ENCODE measurements at regions not wholly inside any gene's neighbourhood (a gene's known extent, or its start where the extent isn't known, plus 50 kb on each side); places are given as distances from the start of the nearest gene placed in this dataset.
"Not testable (repeated sequence)": the region's sequence is repeated elsewhere in the genome, so short reads cannot be mapped to it uniquely, and the experiment has no call there.

DNA sequence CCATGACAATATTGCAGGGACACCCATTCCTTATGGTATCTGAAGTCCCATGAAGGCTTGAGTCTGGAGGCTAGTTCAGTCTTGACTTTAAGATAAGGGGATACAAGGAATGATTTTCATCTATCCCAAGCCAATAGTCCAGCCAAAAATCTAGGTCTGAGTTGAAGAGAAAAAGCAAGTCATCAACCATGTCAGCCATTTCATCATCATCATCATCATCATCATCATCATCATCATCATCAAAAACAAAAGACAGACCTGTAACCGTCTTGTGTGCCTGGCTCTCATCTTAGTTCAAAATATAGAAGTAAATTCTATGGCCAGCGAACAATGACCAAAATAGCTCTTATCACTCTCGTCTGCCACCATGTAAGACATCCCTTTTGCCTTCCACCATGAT, 59.5 kb upstream of the FAM90A26 start:
- H3K4me1 ChIP-seq (ENCODE audit: control insufficient read depth in 2 of 2, insufficient read depth in 2 of 2, low read length in 2 of 2); H3K36me3 ChIP-seq (replicated peaks in 1 of 2; ENCODE audit: control extremely low read depth in 1 of 2, control insufficient read depth in 1 of 2, extremely low read depth in 1 of 2, insufficient read depth in 2 of 2, low read length in 1 of 2); H2AFZ ChIP-seq (ENCODE audit: insufficient read depth, low read depth, low read length, poor library complexity, severe bottlenecking); intact Hi-C loops (cut with micrococcal nuclease); H3K27ac Mint-ChIP-seq; H4K20me1 ChIP-seq (ENCODE audit: control insufficient read depth, insufficient read depth, low read length, poor library complexity, severe bottlenecking); H3K27ac ChIP-seq (ENCODE audit: low read length in 2 of 2); DNase-seq; POLR2A ChIA-PET; H3K4me3 ChIP-seq (ENCODE audit: control extremely low read depth in 1 of 5, extremely low read depth in 1 of 5, insufficient read depth in 1 of 5, low read depth in 2 of 5, low read length in 4 of 5); ATAC-seq (ENCODE audit: low read depth); H3K4me3 Mint-ChIP-seq; H3K9me3 Mint-ChIP-seq (ENCODE audit: insufficient read depth); CTCF ChIA-PET; H3K9me3 ChIP-seq (ENCODE audit: control extremely low read depth in 1 of 3, control insufficient read depth in 2 of 3, insufficient read depth in 1 of 3, low read length in 2 of 3); H3K9ac ChIP-seq (ENCODE audit: low read length); H3K27me3 Mint-ChIP-seq; H3K79me2 ChIP-seq (ENCODE audit: control insufficient read depth, insufficient read depth, low read length); H3K4me2 ChIP-seq (replicated peaks; ENCODE audit: low read depth, low read length, poor library complexity, severe bottlenecking); H3K27me3 ChIP-seq (replicated peaks in 1 of 4; ENCODE audit: control extremely low read depth in 1 of 4, control insufficient read depth in 3 of 4, insufficient read depth in 4 of 4, low read length in 3 of 4); H3K4me1 Mint-ChIP-seq: not testable (repeated sequence)
- WGBS (ENCODE audit: insufficient coverage): no CpG with 5 or more reads among the region's 3 CpGs

- H2AFZ ChIP-seq (ENCODE audit: insufficient read depth, low read depth, low read length, poor library complexity, severe bottlenecking); H3K9ac ChIP-seq (ENCODE audit: low read length); H3K27me3 ChIP-seq (replicated peaks in 1 of 4; ENCODE audit: control extremely low read depth in 1 of 4, control insufficient read depth in 3 of 4, insufficient read depth in 4 of 4, low read length in 3 of 4); H4K20me1 ChIP-seq (ENCODE audit: control insufficient read depth, insufficient read depth, low read length, poor library complexity, severe bottlenecking); H3K4me3 ChIP-seq (ENCODE audit: control extremely low read depth in 1 of 5, extremely low read depth in 1 of 5, insufficient read depth in 1 of 5, low read depth in 2 of 5, low read length in 4 of 5); DNase-seq; POLR2A ChIA-PET; H3K4me1 Mint-ChIP-seq; H3K9me3 Mint-ChIP-seq (ENCODE audit: insufficient read depth); H3K79me2 ChIP-seq (ENCODE audit: control insufficient read depth, insufficient read depth, low read length); CTCF ChIA-PET; intact Hi-C loops (cut with micrococcal nuclease); H3K4me3 Mint-ChIP-seq; H3K9me3 ChIP-seq (ENCODE audit: control extremely low read depth in 1 of 3, control insufficient read depth in 2 of 3, insufficient read depth in 1 of 3, low read length in 2 of 3); H3K4me1 ChIP-seq (ENCODE audit: control insufficient read depth in 2 of 2, insufficient read depth in 2 of 2, low read length in 2 of 2); H3K27ac ChIP-seq (ENCODE audit: low read length in 2 of 2); ATAC-seq (ENCODE audit: low read depth); H3K4me2 ChIP-seq (replicated peaks; ENCODE audit: low read depth, low read length, poor library complexity, severe bottlenecking); H3K36me3 ChIP-seq (replicated peaks in 1 of 2; ENCODE audit: control extremely low read depth in 1 of 2, control insufficient read depth in 1 of 2, extremely low read depth in 1 of 2, insufficient read depth in 2 of 2, low read length in 1 of 2); H3K27ac Mint-ChIP-seq; H3K27me3 Mint-ChIP-seq: not testable (repeated sequence)
- WGBS (ENCODE audit: insufficient coverage): no CpG with 5 or more reads among the region's 6 CpGs
- TF ChIP-seq, protein P1, sequence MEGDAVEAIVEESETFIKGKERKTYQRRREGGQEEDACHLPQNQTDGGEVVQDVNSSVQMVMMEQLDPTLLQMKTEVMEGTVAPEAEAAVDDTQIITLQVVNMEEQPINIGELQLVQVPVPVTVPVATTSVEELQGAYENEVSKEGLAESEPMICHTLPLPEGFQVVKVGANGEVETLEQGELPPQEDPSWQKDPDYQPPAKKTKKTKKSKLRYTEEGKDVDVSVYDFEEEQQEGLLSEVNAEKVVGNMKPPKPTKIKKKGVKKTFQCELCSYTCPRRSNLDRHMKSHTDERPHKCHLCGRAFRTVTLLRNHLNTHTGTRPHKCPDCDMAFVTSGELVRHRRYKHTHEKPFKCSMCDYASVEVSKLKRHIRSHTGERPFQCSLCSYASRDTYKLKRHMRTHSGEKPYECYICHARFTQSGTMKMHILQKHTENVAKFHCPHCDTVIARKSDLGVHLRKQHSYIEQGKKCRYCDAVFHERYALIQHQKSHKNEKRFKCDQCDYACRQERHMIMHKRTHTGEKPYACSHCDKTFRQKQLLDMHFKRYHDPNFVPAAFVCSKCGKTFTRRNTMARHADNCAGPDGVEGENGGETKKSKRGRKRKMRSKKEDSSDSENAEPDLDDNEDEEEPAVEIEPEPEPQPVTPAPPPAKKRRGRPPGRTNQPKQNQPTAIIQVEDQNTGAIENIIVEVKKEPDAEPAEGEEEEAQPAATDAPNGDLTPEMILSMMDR (IDR thresholded peaks at IDR 0.05): peak; percentile 17
Observed at GRCh38 chr4:9103148-9103524, 67.1 kb upstream of the FAM90A26 start.

DNA sequence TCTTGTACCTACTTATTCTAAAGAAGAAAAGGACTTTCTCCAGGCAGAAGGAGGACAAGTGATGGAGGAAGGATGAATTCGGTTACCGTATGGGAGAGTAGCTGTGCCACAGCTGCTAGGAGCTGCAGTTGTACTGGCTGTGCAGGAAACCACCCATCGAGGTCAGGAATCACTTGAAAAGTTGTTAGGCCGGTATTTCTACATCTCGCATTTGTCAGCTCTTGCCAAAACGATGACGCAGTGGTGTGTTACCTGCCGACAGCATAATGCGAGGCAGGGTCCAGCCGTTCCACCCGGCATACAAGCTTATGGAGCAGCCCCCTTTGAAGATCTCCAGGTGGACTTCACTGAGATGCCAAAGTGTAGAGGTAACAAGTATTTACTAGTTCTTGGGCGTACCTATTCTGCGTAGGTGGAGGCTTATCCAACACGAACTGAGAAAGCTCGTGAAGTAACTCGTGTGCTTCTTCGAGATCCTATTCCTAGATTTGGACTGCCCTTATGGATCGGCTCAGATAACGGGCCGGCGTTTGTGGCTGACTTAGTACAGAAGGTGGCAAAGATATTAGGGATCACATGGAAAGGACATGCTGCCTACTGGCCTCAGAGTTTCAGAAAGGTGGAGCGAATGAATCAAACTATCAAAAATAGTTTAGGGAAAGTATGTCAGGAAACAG, 67.6 kb upstream of the FAM90A26 start:
- H3K4me3 ChIP-seq (ENCODE audit: control extremely low read depth in 1 of 5, extremely low read depth in 1 of 5, insufficient read depth in 1 of 5, low read depth in 2 of 5, low read length in 4 of 5); H3K4me2 ChIP-seq (replicated peaks; ENCODE audit: low read depth, low read length, poor library complexity, severe bottlenecking); ATAC-seq (ENCODE audit: low read depth); H3K27ac Mint-ChIP-seq; H3K27ac ChIP-seq (ENCODE audit: low read length in 2 of 2); H3K27me3 Mint-ChIP-seq; H2AFZ ChIP-seq (ENCODE audit: insufficient read depth, low read depth, low read length, poor library complexity, severe bottlenecking); H3K4me3 Mint-ChIP-seq; H3K9ac ChIP-seq (ENCODE audit: low read length); CTCF ChIA-PET; H3K9me3 ChIP-seq (ENCODE audit: control extremely low read depth in 1 of 3, control insufficient read depth in 2 of 3, insufficient read depth in 1 of 3, low read length in 2 of 3); H3K9me3 Mint-ChIP-seq (ENCODE audit: insufficient read depth); H3K27me3 ChIP-seq (replicated peaks in 1 of 4; ENCODE audit: control extremely low read depth in 1 of 4, control insufficient read depth in 3 of 4, insufficient read depth in 4 of 4, low read length in 3 of 4); H3K4me1 ChIP-seq (ENCODE audit: control insufficient read depth in 2 of 2, insufficient read depth in 2 of 2, low read length in 2 of 2); H3K36me3 ChIP-seq (replicated peaks in 1 of 2; ENCODE audit: control extremely low read depth in 1 of 2, control insufficient read depth in 1 of 2, extremely low read depth in 1 of 2, insufficient read depth in 2 of 2, low read length in 1 of 2); intact Hi-C loops (cut with micrococcal nuclease); DNase-seq; POLR2A ChIA-PET; H3K4me1 Mint-ChIP-seq; H3K79me2 ChIP-seq (ENCODE audit: control insufficient read depth, insufficient read depth, low read length); H4K20me1 ChIP-seq (ENCODE audit: control insufficient read depth, insufficient read depth, low read length, poor library complexity, severe bottlenecking): not testable (repeated sequence)
- 98% methylated on average over 14 of the region's 22 CpGs for WGBS (ENCODE audit: insufficient coverage)

All from B cell (primary cell).